ENCODE measurements at regions not wholly inside any gene's neighbourhood (a gene's known extent, or its start where the extent isn't known, plus 50 kb on each side); places are given as distances from the start of the nearest gene placed in this dataset.

GRCh38 chr1:194684636-194685035, 1498.2 kb upstream of the B3GALT2 start:
- no peaks in the 10 kb centered on the region for H3K27me3 ChIP-seq (ENCODE audit: control insufficient read depth in 2 of 2, insufficient read depth in 1 of 2, low read length in 1 of 2)
- no peaks in the 10 kb centered on the region for H3K4me1 ChIP-seq (ENCODE audit: control insufficient read depth in 2 of 2, insufficient read depth in 2 of 2, low read length in 2 of 2)
- no peak overlapping the region for H3K4me3 ChIP-seq (ENCODE audit: low read length in 2 of 2)
- H3K27ac ChIP-seq (ENCODE audit: low read depth in 1 of 2, low read length in 1 of 2) = no peak overlapping the region
- no peaks in the 10 kb centered on the region for H3K9me3 ChIP-seq (ENCODE audit: control insufficient read depth in 2 of 2, insufficient read depth in 1 of 2, low read length in 1 of 2)
- H3K36me3 ChIP-seq (ENCODE audit: control insufficient read depth in 2 of 2, insufficient read depth in 2 of 2, low read length in 1 of 2) = no peaks in the 10 kb centered on the region
- DNase-seq (ENCODE audit: low read depth in 6 of 9, low spot score in 9 of 9) = no peak
- WGBS = 87% methylated on average over 2 of the region's 2 CpGs

- Histone ChIP-seq H3K36me3 (ENCODE audit: control insufficient read depth in 2 of 2, insufficient read depth in 2 of 2, low read length in 1 of 2) (no peaks in the 10 kb centered on the region), H3K4me1 (ENCODE audit: control insufficient read depth in 2 of 2, insufficient read depth in 2 of 2, low read length in 2 of 2) (no peaks in the 10 kb centered on the region), H3K4me3 (ENCODE audit: low read length in 2 of 2) (no peak overlapping the region), H3K9me3 (ENCODE audit: control insufficient read depth in 2 of 2, insufficient read depth in 1 of 2, low read length in 1 of 2) (no peaks in the 10 kb centered on the region), H3K27me3 (ENCODE audit: control insufficient read depth in 2 of 2, insufficient read depth in 1 of 2, low read length in 1 of 2) (no peaks in the 10 kb centered on the region), H3K27ac (ENCODE audit: low read depth in 1 of 2, low read length in 1 of 2) (no peak overlapping the region)
- WGBS = 12% methylated on average over 1 of the region's 1 CpG
- no peak for DNase-seq (ENCODE audit: low read depth in 6 of 9, low spot score in 9 of 9)
Observed at GRCh38 chr1:194658090-194658439, 1471.7 kb upstream of the B3GALT2 start.

- no peak for DNase-seq (ENCODE audit: low read depth in 6 of 9, low spot score in 9 of 9)
- Histone ChIP-seq H3K27me3 (ENCODE audit: control insufficient read depth in 2 of 2, insufficient read depth in 1 of 2, low read length in 1 of 2) (no peaks in the 10 kb centered on the region), H3K27ac (ENCODE audit: low read depth in 1 of 2, low read length in 1 of 2) (no peak overlapping the region), H3K4me3 (ENCODE audit: low read length in 2 of 2) (no peak overlapping the region), H3K4me1 (ENCODE audit: control insufficient read depth in 2 of 2, insufficient read depth in 2 of 2, low read length in 2 of 2) (no peaks in the 10 kb centered on the region), H3K36me3 (ENCODE audit: control insufficient read depth in 2 of 2, insufficient read depth in 2 of 2, low read length in 1 of 2) (no peaks in the 10 kb centered on the region), H3K9me3 (ENCODE audit: control insufficient read depth in 2 of 2, insufficient read depth in 1 of 2, low read length in 1 of 2) (no peaks in the 10 kb centered on the region)
- 96% methylated on average over 1 of the region's 1 CpG for WGBS
Observed at GRCh38 chr1:194654956-194655355, 1468.5 kb upstream of the B3GALT2 start.

GRCh38 chr1:194653385-194653784, 1467.0 kb upstream of the B3GALT2 start:
- Histone ChIP-seq H3K4me1 (ENCODE audit: control insufficient read depth in 2 of 2, insufficient read depth in 2 of 2, low read length in 2 of 2) (no peaks in the 10 kb centered on the region), H3K4me3 (ENCODE audit: low read length in 2 of 2) (no peak overlapping the region), H3K36me3 (ENCODE audit: control insufficient read depth in 2 of 2, insufficient read depth in 2 of 2, low read length in 1 of 2) (no peaks in the 10 kb centered on the region), H3K9me3 (ENCODE audit: control insufficient read depth in 2 of 2, insufficient read depth in 1 of 2, low read length in 1 of 2) (no peaks in the 10 kb centered on the region), H3K27ac (ENCODE audit: low read depth in 1 of 2, low read length in 1 of 2) (no peak overlapping the region), H3K27me3 (ENCODE audit: control insufficient read depth in 2 of 2, insufficient read depth in 1 of 2, low read length in 1 of 2) (no peaks in the 10 kb centered on the region)
- DNase-seq (ENCODE audit: low read depth in 6 of 9, low spot score in 9 of 9) = no peak
- WGBS = 93% methylated on average over 1 of the region's 1 CpG

- WGBS = 95% methylated on average over 2 of the region's 2 CpGs
- no peak overlapping the region for H3K4me3 ChIP-seq (ENCODE audit: low read length in 2 of 2)
- no peaks in the 10 kb centered on the region for H3K36me3 ChIP-seq (ENCODE audit: control insufficient read depth in 2 of 2, insufficient read depth in 2 of 2, low read length in 1 of 2)
Observed at GRCh38 chr1:194647118-194647517, 1460.7 kb upstream of the B3GALT2 start.

GRCh38 chr1:194644528-194644927, 1458.1 kb upstream of the B3GALT2 start:
- Histone ChIP-seq H3K27me3 (ENCODE audit: control insufficient read depth in 2 of 2, insufficient read depth in 1 of 2, low read length in 1 of 2) (no peaks in the 10 kb centered on the region), H3K4me3 (ENCODE audit: low read length in 2 of 2) (no peak overlapping the region), H3K9me3 (ENCODE audit: control insufficient read depth in 2 of 2, insufficient read depth in 1 of 2, low read length in 1 of 2) (peaks cover 0 to 1% of the 10 kb centered on the region in 2 donors), H3K4me1 (ENCODE audit: control insufficient read depth in 2 of 2, insufficient read depth in 2 of 2, low read length in 2 of 2) (no peaks in the 10 kb centered on the region), H3K27ac (ENCODE audit: low read depth in 1 of 2, low read length in 1 of 2) (no peak overlapping the region), H3K36me3 (ENCODE audit: control insufficient read depth in 2 of 2, insufficient read depth in 2 of 2, low read length in 1 of 2) (no peaks in the 10 kb centered on the region)
- 81% methylated on average over 1 of the region's 1 CpG for WGBS
- DNase-seq (ENCODE audit: low read depth in 6 of 9, low spot score in 9 of 9) = no peak

More at GRCh38 chr1:194647118-194647517, 1460.7 kb upstream of the B3GALT2 start:
- H3K27ac ChIP-seq (ENCODE audit: low read depth in 1 of 2, low read length in 1 of 2) = no peak overlapping the region
- H3K4me1 ChIP-seq (ENCODE audit: control insufficient read depth in 2 of 2, insufficient read depth in 2 of 2, low read length in 2 of 2) = no peaks in the 10 kb centered on the region
- DNase-seq (ENCODE audit: low read depth in 6 of 9, low spot score in 9 of 9) = no peak
- H3K27me3 ChIP-seq (ENCODE audit: control insufficient read depth in 2 of 2, insufficient read depth in 1 of 2, low read length in 1 of 2) = no peaks in the 10 kb centered on the region
- peaks cover 0 to 1% of the 10 kb centered on the region in 2 donors for H3K9me3 ChIP-seq (ENCODE audit: control insufficient read depth in 2 of 2, insufficient read depth in 1 of 2, low read length in 1 of 2)

GRCh38 chr1:194640322-194640721, 1453.9 kb upstream of the B3GALT2 start:
- H3K4me3 ChIP-seq (ENCODE audit: low read length in 2 of 2) = no peak overlapping the region
- no peak overlapping the region for H3K27ac ChIP-seq (ENCODE audit: low read depth in 1 of 2, low read length in 1 of 2)
- no peaks in the 10 kb centered on the region for H3K4me1 ChIP-seq (ENCODE audit: control insufficient read depth in 2 of 2, insufficient read depth in 2 of 2, low read length in 2 of 2)
- DNase-seq (ENCODE audit: low read depth in 6 of 9, low spot score in 9 of 9) = no peak
- peaks cover 0 to 1% of the 10 kb centered on the region in 2 donors for H3K9me3 ChIP-seq (ENCODE audit: control insufficient read depth in 2 of 2, insufficient read depth in 1 of 2, low read length in 1 of 2)
- WGBS = 96% methylated on average over 2 of the region's 2 CpGs
- no peaks in the 10 kb centered on the region for H3K36me3 ChIP-seq (ENCODE audit: control insufficient read depth in 2 of 2, insufficient read depth in 2 of 2, low read length in 1 of 2)
- no peaks in the 10 kb centered on the region for H3K27me3 ChIP-seq (ENCODE audit: control insufficient read depth in 2 of 2, insufficient read depth in 1 of 2, low read length in 1 of 2)

GRCh38 chr1:194629011-194629410, 1442.6 kb upstream of the B3GALT2 start:
- H3K27ac ChIP-seq (ENCODE audit: low read depth in 1 of 2, low read length in 1 of 2) = no peak overlapping the region
- H3K9me3 ChIP-seq (ENCODE audit: control insufficient read depth in 2 of 2, insufficient read depth in 1 of 2, low read length in 1 of 2) = peaks cover 0 to 7% of the 10 kb centered on the region in 2 donors
- no peaks in the 10 kb centered on the region for H3K36me3 ChIP-seq (ENCODE audit: control insufficient read depth in 2 of 2, insufficient read depth in 2 of 2, low read length in 1 of 2)
- H3K4me1 ChIP-seq (ENCODE audit: control insufficient read depth in 2 of 2, insufficient read depth in 2 of 2, low read length in 2 of 2) = no peaks in the 10 kb centered on the region
- no peak for DNase-seq (ENCODE audit: low read depth in 6 of 9, low spot score in 9 of 9)
- H3K27me3 ChIP-seq (ENCODE audit: control insufficient read depth in 2 of 2, insufficient read depth in 1 of 2, low read length in 1 of 2) = no peaks in the 10 kb centered on the region
- 91% methylated on average over 2 of the region's 2 CpGs for WGBS
- no peak overlapping the region for H3K4me3 ChIP-seq (ENCODE audit: low read length in 2 of 2)

- no peak overlapping the region for H3K4me3 ChIP-seq (ENCODE audit: low read length in 2 of 2)
- DNase-seq (ENCODE audit: low read depth in 6 of 9, low spot score in 9 of 9) = no peak
- 98% methylated on average over 4 of the region's 4 CpGs for WGBS
- H3K27me3 ChIP-seq (ENCODE audit: control insufficient read depth in 2 of 2, insufficient read depth in 1 of 2, low read length in 1 of 2) = no peaks in the 10 kb centered on the region
- no peaks in the 10 kb centered on the region for H3K4me1 ChIP-seq (ENCODE audit: control insufficient read depth in 2 of 2, insufficient read depth in 2 of 2, low read length in 2 of 2)
- peaks cover 0 to 7% of the 10 kb centered on the region in 2 donors for H3K9me3 ChIP-seq (ENCODE audit: control insufficient read depth in 2 of 2, insufficient read depth in 1 of 2, low read length in 1 of 2)
- no peak overlapping the region for H3K27ac ChIP-seq (ENCODE audit: low read depth in 1 of 2, low read length in 1 of 2)
- H3K36me3 ChIP-seq (ENCODE audit: control insufficient read depth in 2 of 2, insufficient read depth in 2 of 2, low read length in 1 of 2) = no peaks in the 10 kb centered on the region
Observed at GRCh38 chr1:194624833-194625232, 1438.4 kb upstream of the B3GALT2 start.

- H3K27ac ChIP-seq (ENCODE audit: low read depth in 1 of 2, low read length in 1 of 2) = no peak overlapping the region
- no peaks in the 10 kb centered on the region for H3K4me1 ChIP-seq (ENCODE audit: control insufficient read depth in 2 of 2, insufficient read depth in 2 of 2, low read length in 2 of 2)
- no peaks in the 10 kb centered on the region for H3K36me3 ChIP-seq (ENCODE audit: control insufficient read depth in 2 of 2, insufficient read depth in 2 of 2, low read length in 1 of 2)
- H3K27me3 ChIP-seq (ENCODE audit: control insufficient read depth in 2 of 2, insufficient read depth in 1 of 2, low read length in 1 of 2) = no peaks in the 10 kb centered on the region
- H3K9me3 ChIP-seq (ENCODE audit: control insufficient read depth in 2 of 2, insufficient read depth in 1 of 2, low read length in 1 of 2) = peaks cover 0 to 6% of the 10 kb centered on the region in 2 donors
- H3K4me3 ChIP-seq (ENCODE audit: low read length in 2 of 2) = no peak overlapping the region
- no peak for DNase-seq (ENCODE audit: low read depth in 6 of 9, low spot score in 9 of 9)
- 75% methylated on average over 2 of the region's 2 CpGs for WGBS
Observed at GRCh38 chr1:194618101-194618500, 1431.7 kb upstream of the B3GALT2 start.
